ENCODE measurements at regions not wholly inside any gene's neighbourhood (a gene's known extent, or its start where the extent isn't known, plus 50 kb on each side); places are given as distances from the start of the nearest gene placed in this dataset.

DNA sequence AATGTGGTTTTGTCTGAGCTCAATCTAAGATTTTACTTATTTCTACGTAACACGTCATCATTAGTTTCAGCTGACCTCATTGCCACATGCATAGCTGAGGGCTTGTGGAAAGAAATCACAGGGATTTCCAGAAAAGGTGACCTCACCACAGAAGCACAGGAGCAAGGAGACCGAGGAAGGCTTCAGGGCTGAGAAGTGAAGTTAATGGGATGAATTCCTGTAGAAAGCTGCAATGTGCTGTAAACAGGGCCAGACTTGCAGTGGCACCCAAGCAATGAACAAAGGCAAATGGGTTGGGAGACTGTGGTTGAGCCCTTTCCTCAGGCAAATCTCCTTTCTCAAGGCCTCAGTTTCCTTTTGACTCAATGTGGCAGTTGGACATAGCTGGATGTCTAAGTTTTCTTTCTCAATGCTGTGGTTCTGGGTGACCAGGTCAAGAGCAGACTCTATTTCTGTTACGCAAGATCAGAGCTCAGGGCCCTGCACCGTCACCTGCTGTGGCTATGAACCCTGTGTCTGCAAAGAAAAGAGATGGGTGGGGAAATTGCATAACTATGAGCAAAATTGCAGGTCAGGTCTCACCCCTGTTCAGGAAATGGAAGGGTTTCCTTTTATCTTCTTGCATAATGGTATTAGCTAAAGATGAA lies 252.2 kb upstream of the TBL1XR1 start:
- no peak for TF ChIP-seq POLR2AphosphoS5 (IDR thresholded peaks at IDR 0.05; ENCODE audit: low read depth, low read length)
- TF ChIP-seq POLR2A (IDR thresholded peaks at IDR 0.05; ENCODE audit: low read depth, low read length) = no peak
- no peak for TF ChIP-seq TAF1 (IDR thresholded peaks at IDR 0.05; ENCODE audit: borderline replicate concordance, low read depth, low read length)
